T-cell (primary cell): ENCODE measurements at regions not wholly inside any gene's neighbourhood (a gene's known extent, or its start where the extent isn't known, plus 50 kb on each side); places are given as distances from the start of the nearest gene placed in this dataset.
"Not testable (repeated sequence)": the region's sequence is repeated elsewhere in the genome, so short reads cannot be mapped to it uniquely, and the experiment has no call there.

Source experiments
- ATAC-seq, 4 experiments: fragments of 200-7000 bp in 3 of 4; fragments of 150-1000 bp in 1 of 4; cut with Tn5 transposase; replicated peaks in 1 of 4; 1 replicate in 3 of 4; 2 replicates in 1 of 4; pipeline ENCODE4 v1.10.0; 2021; ENCODE audit warnings: moderate library complexity in 3 of 4, mild to moderate bottlenecking in 2 of 4, moderate number of reproducible peaks in 1 of 4
- CTCF ChIA-PET, 2 donors: fragments of 300-600 bp; sonication (Branson Sonifier 250); formaldehyde crosslinking; loops; one replicate each; lab custom pipeline; 2022; ENCODE audit warnings: antibody characterized with exemption in 2 of 2; lab: Charles Lee
- POLR2A ChIA-PET, 2 donors: fragments of 300-600 bp; sonication (Branson Sonifier 250); formaldehyde crosslinking; loops; one replicate each; lab custom pipeline; 2022; ENCODE audit warnings: antibody characterized with exemption in 2 of 2; lab: Charles Lee
- DNase-seq, 35 experiments: peaks; one replicate each; pipeline versions ENCODE4 v3.0.0 to v3.0.0-alpha.2; 2013 to 2023
- H3K27ac ChIP-seq: one replicate; pipeline ENCODE4 v1.5.1; 2013; ENCODE audit warnings: low read length
- H3K27me3 ChIP-seq, 2 experiments: replicated peaks in 1 of 2; 1 replicate in 1 of 2; 2 replicates in 1 of 2; pipeline versions ENCODE4 v1.6.1 to v1.7.0; 2013; ENCODE audit warnings: low read length in 1 of 2, mixed read lengths in 1 of 2; ENCODE audit not compliant: control insufficient read depth in 2 of 2, insufficient read depth in 2 of 2; ENCODE audit errors: extremely low read depth in 1 of 2
- H3K36me3 ChIP-seq, 2 donors: 1 replicate in 1 of 2; 2 replicates in 1 of 2; pipeline versions ENCODE4 v1.6.1 to v1.7.0; 2013; ENCODE audit warnings: low read length in 1 of 2; ENCODE audit not compliant: control insufficient read depth in 2 of 2, insufficient read depth in 1 of 2; ENCODE audit errors: extremely low read depth in 1 of 2
- H3K4me1 ChIP-seq, 2 experiments: 1 replicate in 1 of 2; 2 replicates in 1 of 2; pipeline versions ENCODE4 v1.6.1 to v1.7.0; 2013; ENCODE audit warnings: low read length in 2 of 2, mixed read lengths in 1 of 2; ENCODE audit not compliant: insufficient read depth in 2 of 2, control insufficient read depth in 1 of 2; ENCODE audit errors: extremely low read depth in 1 of 2
- H3K4me3 ChIP-seq, 2 donors: 1 replicate in 1 of 2; 2 replicates in 1 of 2; pipeline versions ENCODE4 v1.5.1 to v1.7.0; 2013; ENCODE audit warnings: mild to moderate bottlenecking in 2 of 2, low read length in 1 of 2, moderate library complexity in 1 of 2; ENCODE audit not compliant: control insufficient read depth in 1 of 2; ENCODE audit errors: extremely low read depth in 1 of 2
- H3K9me3 ChIP-seq: 2 replicates; pipeline ENCODE4 v1.7.0; 2013
- H3K27ac Mint-ChIP-seq, 2 donors: one replicate each; pipeline ENCODE4 v1.8.0; 2020 to 2021; ENCODE audit warnings: mild to moderate bottlenecking in 2 of 2, mixed read lengths in 2 of 2
- H3K27me3 Mint-ChIP-seq, 2 donors: one replicate each; pipeline ENCODE4 v1.8.0; 2021 to 2022; ENCODE audit warnings: mixed read lengths in 2 of 2
- H3K36me3 Mint-ChIP-seq: one replicate; pipeline ENCODE4 v1.8.0; 2021; ENCODE audit warnings: mixed read lengths
- H3K4me1 Mint-ChIP-seq, 3 donors: one replicate each; pipeline ENCODE4 v1.8.0; 2020 to 2022; ENCODE audit warnings: mixed read lengths in 3 of 3, mild to moderate bottlenecking in 1 of 3
- H3K4me3 Mint-ChIP-seq, 3 donors: one replicate each; pipeline ENCODE4 v1.8.0; 2020 to 2022; ENCODE audit warnings: mild to moderate bottlenecking in 3 of 3, mixed read lengths in 3 of 3, moderate library complexity in 3 of 3
- H3K9me3 Mint-ChIP-seq, 3 donors: one replicate each; pipeline ENCODE4 v1.8.0; 2020 to 2022; ENCODE audit warnings: mixed read lengths in 3 of 3
- WGBS: methylation state at CpG from one replicate; pipeline ENCODE4 v1.1.5; 2013; ENCODE audit warnings: missing lambda C conversion rate; ENCODE audit not compliant: insufficient coverage; 5-methylcytosine and 5-hydroxymethylcytosine counted together

GRCh38 chr21:27352885-27353284 lies 386.0 kb upstream of the ADAMTS5 start:
- POLR2A ChIA-PET, result no interaction called here
- no peaks in the 10 kb centered on the region for H3K36me3 Mint-ChIP-seq
- H3K4me1 Mint-ChIP-seq, result no peaks in the 10 kb centered on the region
- DNase-seq (no peak), ATAC-seq (no peak)
- Histone ChIP-seq H3K27me3 (no peaks in the 10 kb centered on the region), H3K36me3 (no peaks in the 10 kb centered on the region), H3K4me3 (no peak overlapping the region), H3K27ac (no peak overlapping the region), H3K9me3 (no peaks in the 10 kb centered on the region), H3K4me1 (no peaks in the 10 kb centered on the region)
- H3K9me3 Mint-ChIP-seq, result peaks cover 4 to 18% (median 15%) of the 10 kb centered on the region in 3 donors
- CTCF ChIA-PET, result no interaction called here
- H3K27me3 Mint-ChIP-seq, result no peaks in the 10 kb centered on the region
- H3K27ac Mint-ChIP-seq, result no peak overlapping the region
- no peak overlapping the region for H3K4me3 Mint-ChIP-seq

DNA sequence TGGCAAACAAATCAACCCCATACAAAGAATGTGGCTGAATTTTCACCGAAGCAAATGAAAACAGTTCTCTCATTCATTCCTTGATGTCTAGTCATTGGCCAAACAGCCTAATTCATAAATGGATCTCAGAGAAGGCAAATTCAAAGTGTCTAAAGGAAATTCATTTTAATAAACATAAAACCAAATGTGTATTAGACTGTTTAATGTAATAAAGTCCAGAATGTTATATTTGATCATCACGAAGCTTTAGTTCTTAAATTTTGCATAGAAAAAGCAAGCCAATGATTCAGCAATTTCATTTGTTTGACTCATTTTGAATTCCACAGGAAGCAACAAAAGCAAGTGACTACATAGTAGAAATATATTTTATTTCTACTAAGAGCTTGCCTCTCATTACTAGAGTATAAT lies 379.2 kb upstream of the ADAMTS5 start:
- DNase-seq (no peak), ATAC-seq (no peak)
- Histone ChIP-seq H3K9me3 (no peaks in the 10 kb centered on the region), H3K4me3 (no peak overlapping the region), H3K4me1 (no peaks in the 10 kb centered on the region), H3K27me3 (no peaks in the 10 kb centered on the region), H3K36me3 (no peaks in the 10 kb centered on the region), H3K27ac (no peak overlapping the region)
- CTCF ChIA-PET, result no interaction called here
- peaks cover 0 to 9% (median 3%) of the 10 kb centered on the region in 3 donors for H3K9me3 Mint-ChIP-seq
- H3K27ac Mint-ChIP-seq, result no peak overlapping the region
- H3K27me3 Mint-ChIP-seq, result no peaks in the 10 kb centered on the region
- POLR2A ChIA-PET, result no interaction called here
- no peaks in the 10 kb centered on the region for H3K36me3 Mint-ChIP-seq
- no CpG with 5 or more reads among the region's 2 CpGs for WGBS
- H3K4me1 Mint-ChIP-seq, result no peaks in the 10 kb centered on the region
- H3K4me3 Mint-ChIP-seq, result no peak overlapping the region

DNA sequence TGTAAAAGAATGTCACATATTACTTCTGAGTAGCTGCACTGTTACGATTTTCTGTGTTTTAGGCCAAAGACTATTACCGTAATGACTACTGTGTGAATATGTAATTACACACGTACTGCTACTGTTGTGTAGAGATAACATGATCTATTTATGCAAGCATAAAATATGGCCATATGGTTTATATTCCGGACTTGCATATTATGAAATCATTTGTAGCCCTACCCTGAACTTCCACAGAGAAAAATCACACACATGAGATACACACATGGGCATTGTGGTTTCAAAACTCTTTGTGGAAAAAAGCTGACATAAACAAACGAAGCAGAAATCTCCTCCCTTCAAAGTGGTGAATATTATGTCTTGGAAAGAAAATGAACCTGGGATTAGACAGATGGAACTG lies 373.0 kb upstream of the ADAMTS5 start:
- POLR2A ChIA-PET, result no interaction called here
- no peak overlapping the region for H3K27ac Mint-ChIP-seq
- H3K27ac ChIP-seq, result no peak overlapping the region
- no peak overlapping the region for H3K4me3 Mint-ChIP-seq
- no peaks in the 10 kb centered on the region for H3K9me3 ChIP-seq
- no peak overlapping the region for H3K4me3 ChIP-seq
- ATAC-seq, result no peak
- H3K4me1 ChIP-seq, result no peaks in the 10 kb centered on the region
- no peak for DNase-seq
- H3K36me3 ChIP-seq, result no peaks in the 10 kb centered on the region
- H3K4me1 Mint-ChIP-seq, result no peaks in the 10 kb centered on the region
- CTCF ChIA-PET, result interaction anchor here in 1 of 2 donors (0.6 kb wide), 1 partner anchor 120 kb away, joined by 4 read pairs; no protein-coding TSS in a partner anchor
- H3K36me3 Mint-ChIP-seq, result no peaks in the 10 kb centered on the region
- H3K27me3 ChIP-seq, result no peaks in the 10 kb centered on the region
- WGBS, result 85% methylated on average over 2 of the region's 5 CpGs
- H3K27me3 Mint-ChIP-seq, result no peaks in the 10 kb centered on the region
- H3K9me3 Mint-ChIP-seq, result peaks cover 4 to 7% (median 6%) of the 10 kb centered on the region in 3 donors

DNA sequence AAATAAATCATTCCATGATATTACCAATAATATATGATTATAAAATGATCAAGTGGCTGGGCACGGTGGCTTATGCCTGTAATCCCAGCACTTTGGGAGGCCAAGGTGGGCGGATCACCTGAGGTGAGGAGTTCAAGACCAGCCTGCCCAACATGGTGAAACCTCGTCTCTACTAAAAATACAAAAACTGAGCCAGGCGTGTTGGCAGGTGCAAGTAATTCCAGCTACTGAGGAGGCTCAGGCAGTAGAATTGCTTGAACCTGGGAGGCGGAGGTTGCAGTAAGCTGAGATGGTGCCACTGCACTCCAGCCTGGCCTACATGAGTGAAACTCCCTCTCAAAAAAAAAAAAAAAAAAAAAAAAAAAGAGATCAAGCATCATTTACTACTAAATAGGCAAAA lies 371.1 kb upstream of the ADAMTS5 start:
- 100% methylated on average over 1 of the region's 5 CpGs for WGBS
- H3K27me3 ChIP-seq, H3K9me3 ChIP-seq, H3K36me3 ChIP-seq, H3K27ac ChIP-seq, POLR2A ChIA-PET, H3K4me1 ChIP-seq, CTCF ChIA-PET, ATAC-seq, H3K4me1 Mint-ChIP-seq, H3K4me3 ChIP-seq, H3K4me3 Mint-ChIP-seq, H3K27me3 Mint-ChIP-seq, DNase-seq, H3K27ac Mint-ChIP-seq, H3K36me3 Mint-ChIP-seq: not testable (repeated sequence)
- H3K9me3 Mint-ChIP-seq, result peaks cover 8 to 13% (median 8%) of the 10 kb centered on the region in 3 donors

DNA sequence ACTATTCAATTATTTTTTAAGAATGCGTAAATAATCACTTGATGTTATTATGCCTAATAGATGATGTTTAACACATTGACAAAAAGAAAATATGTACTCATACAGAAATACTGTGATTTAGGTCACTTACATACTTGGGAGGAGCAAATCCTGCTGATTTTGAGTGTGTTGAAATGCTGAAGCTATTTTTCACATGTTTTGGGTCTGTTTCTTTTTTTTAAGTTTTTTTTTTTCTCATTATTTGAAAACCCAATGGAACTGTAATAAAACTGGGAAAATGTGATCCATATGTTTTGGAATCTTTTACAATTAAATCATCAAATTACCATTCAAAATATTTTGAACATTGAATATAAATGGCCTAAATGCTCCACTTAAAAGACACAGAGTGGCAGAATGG lies 366.2 kb upstream of the ADAMTS5 start:
- Mint-ChIP-seq H3K27ac (no peak overlapping the region), H3K36me3 (no peaks in the 10 kb centered on the region), H3K4me1 (no peaks in the 10 kb centered on the region), H3K9me3 (peaks cover 10 to 15% (median 12%) of the 10 kb centered on the region in 3 donors), H3K4me3 (no peak overlapping the region), H3K27me3 (no peaks in the 10 kb centered on the region)
- Histone ChIP-seq H3K9me3 (peaks cover 2% of the 10 kb centered on the region), H3K36me3 (no peaks in the 10 kb centered on the region), H3K27me3 (no peaks in the 10 kb centered on the region), H3K27ac (no peak overlapping the region), H3K4me3 (no peak overlapping the region), H3K4me1 (no peaks in the 10 kb centered on the region)
- DNase-seq, result no peak
- no CpG with 5 or more reads among the region's 1 CpG for WGBS
- ChIA-PET CTCF (no interaction called here), POLR2A (no interaction called here)
- no peak for ATAC-seq

GRCh38 chr21:27329255-27329851 lies 362.5 kb upstream of the ADAMTS5 start:
- Mint-ChIP-seq H3K4me3 (no peak overlapping the region), H3K36me3 (no peaks in the 10 kb centered on the region), H3K27me3 (no peaks in the 10 kb centered on the region), H3K27ac (no peak overlapping the region), H3K9me3 (peaks cover 5 to 12% (median 10%) of the 10 kb centered on the region in 3 donors), H3K4me1 (no peaks in the 10 kb centered on the region)
- WGBS, result 83% methylated on average over 2 of the region's 6 CpGs
- no peak overlapping the region for H3K27ac ChIP-seq
- ATAC-seq (no peak), DNase-seq (no peak)
- ChIA-PET CTCF (no interaction called here), POLR2A (no interaction called here)
- H3K9me3 ChIP-seq, result peaks cover 2% of the 10 kb centered on the region
- no peaks in the 10 kb centered on the region for H3K27me3 ChIP-seq
- H3K4me3 ChIP-seq, result no peak overlapping the region
- H3K36me3 ChIP-seq, result no peaks in the 10 kb centered on the region
- H3K4me1 ChIP-seq, result no peaks in the 10 kb centered on the region

DNA sequence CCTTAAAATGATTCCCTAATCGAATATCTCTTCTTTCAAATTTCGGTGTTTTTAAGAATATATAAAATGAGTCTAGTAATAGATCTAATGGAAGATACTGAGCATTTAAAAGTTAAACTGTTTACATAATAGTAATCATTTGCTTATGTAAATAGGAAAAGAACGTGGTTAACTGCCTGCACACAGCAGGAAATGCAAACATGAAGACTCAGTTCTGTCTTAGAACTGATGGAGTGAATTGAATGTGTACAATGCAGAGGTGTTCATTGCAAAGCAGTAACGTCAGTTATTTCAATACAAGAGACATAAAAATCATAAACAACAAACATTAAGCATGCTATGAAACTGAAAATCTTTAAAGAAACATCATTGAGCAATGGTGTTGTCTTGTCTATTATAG lies 359.4 kb upstream of the ADAMTS5 start:
- ChIA-PET CTCF (no interaction called here), POLR2A (no interaction called here)
- H3K27ac ChIP-seq, result no peak overlapping the region
- H3K4me3 ChIP-seq, result no peak overlapping the region
- Mint-ChIP-seq H3K4me3 (no peak overlapping the region), H3K36me3 (no peaks in the 10 kb centered on the region), H3K9me3 (peaks cover 0 to 5% (median 3%) of the 10 kb centered on the region in 3 donors), H3K4me1 (no peaks in the 10 kb centered on the region), H3K27me3 (no peaks in the 10 kb centered on the region), H3K27ac (no peak overlapping the region)
- ATAC-seq, result no peak
- H3K27me3 ChIP-seq, result no peaks in the 10 kb centered on the region
- WGBS, result no CpG with 5 or more reads among the region's 4 CpGs
- peaks cover 2% of the 10 kb centered on the region for H3K9me3 ChIP-seq
- no peaks in the 10 kb centered on the region for H3K36me3 ChIP-seq
- DNase-seq, result no peak
- no peaks in the 10 kb centered on the region for H3K4me1 ChIP-seq
